Lower lobe of right lung (tissue), 2 donors: ENCODE measurements at regions not wholly inside any gene's neighbourhood (a gene's known extent, or its start where the extent isn't known, plus 50 kb on each side); places are given as distances from the start of the nearest gene placed in this dataset.

ENCODE experiments used
- ATAC-seq, 2 donors: fragments of 200-7000 bp; cut with Tn5 transposase; one replicate each; pipeline ENCODE4 v1.9.1; 2020 to 2022; ENCODE audit warnings: mild to moderate bottlenecking in 2 of 2, moderate library complexity in 2 of 2
- DNase-seq: peaks from one replicate; pipeline ENCODE4 v3.0.0-alpha.2; 2020
- H3K27ac ChIP-seq: fragments of 200-600 bp; one replicate; pipeline ENCODE4 v1.8.0; 2022
- H3K27me3 ChIP-seq: fragments of 200-600 bp; one replicate; pipeline ENCODE4 v1.8.0; 2022; ENCODE audit warnings: low read depth
- H3K36me3 ChIP-seq: fragments of 200-600 bp; one replicate; pipeline ENCODE4 v1.8.0; 2022; ENCODE audit warnings: mild to moderate bottlenecking
- H3K4me1 ChIP-seq: fragments of 200-600 bp; one replicate; pipeline ENCODE4 v1.8.0; 2022
- H3K4me3 ChIP-seq: fragments of 200-600 bp; one replicate; pipeline ENCODE4 v1.8.0; 2022; ENCODE audit warnings: mild to moderate bottlenecking
- H3K9me3 ChIP-seq: fragments of 200-600 bp; one replicate; pipeline ENCODE4 v1.8.0; 2022
- CTCF ChIP-seq: fragments of 200-600 bp; IDR thresholded peaks from one replicate; pipeline ENCODE4 v1.8.0; 2022; ENCODE audit warnings: antibody characterized with exemption, mild to moderate bottlenecking
- intact Hi-C: fragments of 100-400 bp; cut with DNase I; formaldehyde crosslinking; loops from one replicate; pipeline ENCODE4 v1.11.0; 2022
- donor health status: DM: no; HTN: yes; CAD: no; lungs with severe emphysema.

GRCh38 chr22:49642331-49642730 lies 185.3 kb downstream of the BRD1 start:
- no peaks in the 10 kb centered on the region for H3K36me3 ChIP-seq
- no peak for TF ChIP-seq CTCF
- no peaks in the 10 kb centered on the region for H3K9me3 ChIP-seq
- H3K27ac ChIP-seq, result no peak overlapping the region
- no peaks in the 10 kb centered on the region for H3K27me3 ChIP-seq
- ATAC-seq (no peak), DNase-seq (no peak)
- intact Hi-C loops, result no loop called here
- no peak overlapping the region for H3K4me3 ChIP-seq
- peaks cover 11% of the 10 kb centered on the region for H3K4me1 ChIP-seq

- H3K27me3 ChIP-seq, result no peaks in the 10 kb centered on the region
- no peak overlapping the region for H3K4me3 ChIP-seq
- no peak for TF ChIP-seq CTCF
- H3K9me3 ChIP-seq, result no peaks in the 10 kb centered on the region
- intact Hi-C loops, result no loop called here
- H3K4me1 ChIP-seq, result peaks cover 11% of the 10 kb centered on the region
- no peaks in the 10 kb centered on the region for H3K36me3 ChIP-seq
- DNase-seq (no peak), ATAC-seq (no peak)
- H3K27ac ChIP-seq, result no peak overlapping the region
These were observed 185.8 kb downstream of the BRD1 start for GRCh38 chr22:49641770-49642313.

GRCh38 chr22:49640366-49641095 lies 187.1 kb downstream of the BRD1 start:
- ATAC-seq (peak in 1 of 2 donors; percentile 21), DNase-seq (no peak)
- H3K9me3 ChIP-seq, result no peaks in the 10 kb centered on the region
- H3K4me3 ChIP-seq, result no peak overlapping the region
- TF ChIP-seq CTCF, result no peak
- no peaks in the 10 kb centered on the region for H3K36me3 ChIP-seq
- intact Hi-C loops, result no loop called here
- H3K27ac ChIP-seq, result no peak overlapping the region
- peaks cover 11% of the 10 kb centered on the region for H3K4me1 ChIP-seq
- no peaks in the 10 kb centered on the region for H3K27me3 ChIP-seq

- Histone ChIP-seq H3K9me3 (no peaks in the 10 kb centered on the region), H3K4me1 (peaks cover 11% of the 10 kb centered on the region), H3K27me3 (no peaks in the 10 kb centered on the region), H3K36me3 (no peaks in the 10 kb centered on the region), H3K4me3 (no peak overlapping the region), H3K27ac (no peak overlapping the region)
- TF ChIP-seq CTCF, result no peak
- no peak for DNase-seq
- no peak for ATAC-seq
- intact Hi-C loops, result no loop called here
These were observed 187.7 kb downstream of the BRD1 start for GRCh38 chr22:49639956-49640355.

- Histone ChIP-seq H3K4me1 (peaks cover 11% of the 10 kb centered on the region), H3K27me3 (no peaks in the 10 kb centered on the region), H3K27ac (no peak overlapping the region), H3K4me3 (no peak overlapping the region), H3K36me3 (no peaks in the 10 kb centered on the region), H3K9me3 (no peaks in the 10 kb centered on the region)
- no peak for TF ChIP-seq CTCF
- ATAC-seq (no peak), DNase-seq (no peak)
- intact Hi-C loops, result no loop called here
These were observed 188.9 kb downstream of the BRD1 start for GRCh38 chr22:49638788-49639187.
